Caco-2 (cell line): ENCODE measurements at regions not wholly inside any gene's neighbourhood (a gene's known extent, or its start where the extent isn't known, plus 50 kb on each side); places are given as distances from the start of the nearest gene placed in this dataset.
"Not testable (repeated sequence)": the region's sequence is repeated elsewhere in the genome, so short reads cannot be mapped to it uniquely, and the experiment has no call there.

Experiments
- BruUV-seq: library from RNA; stranded (reverse); fragments of 400-500 nt; replicated peaks from 2 replicates; lab custom pipeline; 2021; lab: Mats Ljungman, UMichigan
- CTCF ChIA-PET: fragments of 300-600 bp; sonication (Branson Sonifier 250); formaldehyde crosslinking; loops from one replicate; lab custom pipeline; 2022; ENCODE audit warnings: antibody characterized with exemption; lab: Charles Lee
- POLR2A ChIA-PET: fragments of 300-600 bp; sonication (Branson Sonifier 250); formaldehyde crosslinking; loops from one replicate; lab custom pipeline; 2022; ENCODE audit warnings: antibody characterized with exemption; lab: Charles Lee
- DNase-seq, 2 experiments: peaks; one replicate each; pipeline versions ENCODE4 v3.0.0 to v3.0.0-alpha.2; 2020 to 2022
- H3K27me3 ChIP-seq: replicated peaks from 2 replicates; pipeline ENCODE4 v1.6.0; 2011; ENCODE audit warnings: low read length; ENCODE audit not compliant: control insufficient read depth, insufficient read depth
- H3K36me3 ChIP-seq: 2 replicates; pipeline ENCODE4 v1.5.1; 2011; ENCODE audit warnings: low read length; ENCODE audit not compliant: control insufficient read depth, insufficient read depth
- H3K4me1 ChIP-seq: fragments of 250-450 bp; sonication (Bioruptor Pico); 2 replicates; pipeline ENCODE4 v1.5.1; 2020; ENCODE audit warnings: mild to moderate bottlenecking
- H3K4me3 ChIP-seq: 2 replicates; pipeline ENCODE4 v1.5.1; 2011; ENCODE audit warnings: low read depth, mild to moderate bottlenecking, control low read depth, low read length
- H3K9me3 ChIP-seq: fragments of 250-450 bp; sonication (Bioruptor Pico); 2 replicates; pipeline ENCODE4 v1.5.1; 2020; ENCODE audit warnings: mild to moderate bottlenecking, moderate library complexity
- H3K27ac Mint-ChIP-seq: one replicate; pipeline ENCODE4 v1.8.0; 2022; ENCODE audit warnings: mixed read lengths; ENCODE audit not compliant: unreplicated experiment
- H3K27me3 Mint-ChIP-seq: one replicate; pipeline ENCODE4 v1.8.0; 2022; ENCODE audit warnings: mixed read lengths; ENCODE audit not compliant: insufficient read depth, unreplicated experiment
- H3K36me3 Mint-ChIP-seq: one replicate; pipeline ENCODE4 v1.8.0; 2022; ENCODE audit warnings: mild to moderate bottlenecking, mixed read lengths; ENCODE audit not compliant: insufficient read depth, unreplicated experiment
- H3K4me1 Mint-ChIP-seq: one replicate; pipeline ENCODE4 v1.8.0; 2022; ENCODE audit warnings: low read depth, mixed read lengths; ENCODE audit not compliant: unreplicated experiment
- H3K4me3 Mint-ChIP-seq: one replicate; pipeline ENCODE4 v1.8.0; 2022; ENCODE audit warnings: mild to moderate bottlenecking, moderate library complexity, mixed read lengths; ENCODE audit not compliant: unreplicated experiment
- H3K9me3 Mint-ChIP-seq: one replicate; pipeline ENCODE4 v1.8.0; 2022; ENCODE audit warnings: mixed read lengths; ENCODE audit not compliant: unreplicated experiment
- CTCF ChIP-seq, 2 experiments: fragments of 200-600 bp in 1 of 2; IDR thresholded peaks; 1 replicate in 1 of 2; 2 replicates in 1 of 2; pipeline versions ENCODE4 v1.5.1 to v1.8.0; 2011 to 2022; ENCODE audit warnings: antibody characterized with exemption in 1 of 2, control low read depth in 1 of 2, inconsistent platforms in 1 of 2, low read depth in 1 of 2, low read length in 1 of 2, mild to moderate bottlenecking in 1 of 2, moderate library complexity in 1 of 2; ENCODE audit not compliant: insufficient read depth in 1 of 2, severe bottlenecking in 1 of 2, unreplicated experiment in 1 of 2
- intact Hi-C: fragments of 100-400 bp; cut with micrococcal nuclease; formaldehyde crosslinking; loops from one replicate; pipeline ENCODE4 v1.10.0; 2022; ENCODE audit not compliant: unreplicated experiment

DNA sequence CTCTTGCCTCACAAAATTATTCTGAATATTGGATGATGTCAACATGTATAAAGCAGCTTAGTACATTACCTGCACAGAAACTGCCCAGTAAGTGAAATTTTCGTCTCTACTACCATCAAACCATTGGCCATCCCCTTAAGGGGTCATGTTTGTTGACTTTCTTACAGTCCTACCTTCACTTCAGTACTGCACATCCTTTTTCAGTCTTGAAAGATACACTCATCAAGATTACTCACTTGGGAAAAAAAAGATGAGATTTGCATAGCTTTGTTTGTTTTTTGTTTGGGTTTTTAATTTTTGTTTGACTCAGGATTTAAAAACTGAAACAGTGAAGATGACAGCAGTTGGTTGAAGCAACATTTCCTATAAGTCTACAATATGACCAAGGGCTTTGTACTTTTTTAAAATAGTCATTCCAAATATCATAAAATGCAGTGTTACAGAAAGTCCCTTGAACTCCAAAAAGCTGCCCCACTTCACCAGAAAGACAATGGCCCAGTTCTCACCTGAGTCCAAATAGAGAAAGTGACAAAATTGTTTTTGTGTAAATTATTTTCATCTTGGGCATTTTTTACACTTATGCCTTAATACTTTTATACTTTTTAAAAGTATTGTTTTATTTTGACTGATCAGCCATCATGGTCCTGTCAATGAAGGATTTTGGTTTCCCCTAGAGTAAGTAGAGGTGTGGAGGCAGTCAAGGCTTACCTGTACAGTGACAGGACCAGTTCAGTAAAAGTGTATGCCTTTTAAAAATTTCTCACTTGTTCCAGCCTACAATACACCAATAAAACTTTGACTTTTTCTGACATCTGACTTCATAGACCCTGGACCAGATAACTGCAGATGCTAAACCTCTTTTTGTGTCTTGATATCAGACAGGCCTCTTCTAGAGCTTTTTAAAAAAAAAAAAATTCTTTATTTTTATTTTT, 59.7 kb upstream of the EDA2R start:
- no peak overlapping the region for H3K27ac Mint-ChIP-seq
- no peak for DNase-seq
- Histone ChIP-seq H3K4me3 (no peak overlapping the region), H3K27me3 (no peaks in the 10 kb centered on the region), H3K36me3 (no peaks in the 10 kb centered on the region), H3K9me3 (no peaks in the 10 kb centered on the region), H3K4me1 (no peaks in the 10 kb centered on the region)
- no peaks in the 10 kb centered on the region for H3K4me1 Mint-ChIP-seq
- no peak for TF ChIP-seq CTCF (IDR thresholded peaks at IDR 0.05; ENCODE audit: insufficient read depth in 1 of 2, low read depth in 1 of 2, low read length in 1 of 2, severe bottlenecking in 1 of 2, unreplicated experiment in 1 of 2)
- H3K36me3 Mint-ChIP-seq, result no peaks in the 10 kb centered on the region
- H3K4me3 Mint-ChIP-seq, result no peak overlapping the region
- CTCF ChIA-PET, result no interaction called here
- no TSS peak for BruUV-seq
- no peaks in the 10 kb centered on the region for H3K27me3 Mint-ChIP-seq
- H3K9me3 Mint-ChIP-seq, result no peaks in the 10 kb centered on the region
- intact Hi-C loops, result no loop called here
- POLR2A ChIA-PET, result no interaction called here

GRCh38 chrX:66692512-66692911, 53.6 kb upstream of the EDA2R start:
- H3K4me3 Mint-ChIP-seq, H3K4me1 ChIP-seq, BruUV-seq, H3K4me3 ChIP-seq, H3K36me3 ChIP-seq, DNase-seq, intact Hi-C loops, H3K27ac Mint-ChIP-seq, CTCF ChIA-PET, H3K27me3 Mint-ChIP-seq, H3K9me3 Mint-ChIP-seq, H3K9me3 ChIP-seq, H3K4me1 Mint-ChIP-seq, POLR2A ChIA-PET, H3K36me3 Mint-ChIP-seq, H3K27me3 ChIP-seq: not testable (repeated sequence)
